ENCODE measurements at regions not wholly inside any gene's neighbourhood (a gene's known extent, or its start where the extent isn't known, plus 50 kb on each side); places are given as distances from the start of the nearest gene placed in this dataset.

DNA sequence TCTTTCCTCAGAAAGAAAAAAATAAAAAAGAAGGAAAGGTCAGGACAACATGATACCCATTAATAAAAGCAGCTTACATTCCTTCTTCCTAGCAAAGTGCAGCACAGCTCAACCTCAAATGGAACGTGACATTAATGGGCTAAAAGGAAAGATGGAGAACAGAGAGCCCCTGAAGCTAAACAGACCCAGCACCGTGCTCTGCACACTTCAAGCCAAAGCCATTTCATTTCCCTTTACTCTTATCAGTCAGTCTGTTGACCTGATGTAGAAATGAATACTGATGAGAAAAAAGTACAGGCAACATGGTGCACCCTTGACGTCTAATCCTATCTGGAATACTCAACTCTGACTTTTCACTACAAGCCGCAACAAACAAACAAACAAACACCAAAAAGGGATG, 57.7 kb upstream of the EDNRA start:
- TF ChIP-seq POLR2AphosphoS5 (IDR thresholded peaks at IDR 0.05) (no peak), CTCF (IDR thresholded peaks at IDR 0.05) (no peak), POLR2A (IDR thresholded peaks at IDR 0.05) (no peak)

Measured in prostate gland (tissue), 2 donors.